DMS 273 treated with DMSO at 0.1 percent for 48 hours (cell line): ENCODE measurements at regions not wholly inside any gene's neighbourhood (a gene's known extent, or its start where the extent isn't known, plus 50 kb on each side); places are given as distances from the start of the nearest gene placed in this dataset.
"Not testable (repeated sequence)": the region's sequence is repeated elsewhere in the genome, so short reads cannot be mapped to it uniquely, and the experiment has no call there.

Experiments
- DNase-seq: peaks from one replicate; lab custom pipeline; 2025; lab: John Stamatoyannopoulos, UW

- DNase-seq = no peak
These were observed 753.3 kb downstream of the SLITRK5 start for GRCh38 chr13:88424463-88424862.

DNA sequence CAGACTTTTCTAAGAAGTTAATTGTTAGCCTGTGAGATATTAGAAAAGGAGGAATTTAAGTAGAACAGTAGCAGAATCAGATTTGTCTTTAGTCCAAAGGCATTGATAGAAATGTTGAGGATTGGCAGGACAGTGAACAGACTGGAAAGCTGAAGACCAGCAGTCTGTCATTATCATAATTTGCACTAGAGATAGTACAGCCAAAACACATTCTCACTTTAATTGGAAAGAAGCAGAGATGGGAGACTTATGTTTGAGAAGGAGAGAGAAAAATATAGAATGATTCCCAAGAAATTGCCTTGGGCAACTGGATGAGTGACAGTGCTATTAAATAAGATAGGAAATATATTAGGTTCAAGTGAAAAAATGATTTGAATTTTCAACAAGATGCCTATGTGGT is 755.5 kb downstream of the SLITRK5 start:
- no peak for DNase-seq

DNA sequence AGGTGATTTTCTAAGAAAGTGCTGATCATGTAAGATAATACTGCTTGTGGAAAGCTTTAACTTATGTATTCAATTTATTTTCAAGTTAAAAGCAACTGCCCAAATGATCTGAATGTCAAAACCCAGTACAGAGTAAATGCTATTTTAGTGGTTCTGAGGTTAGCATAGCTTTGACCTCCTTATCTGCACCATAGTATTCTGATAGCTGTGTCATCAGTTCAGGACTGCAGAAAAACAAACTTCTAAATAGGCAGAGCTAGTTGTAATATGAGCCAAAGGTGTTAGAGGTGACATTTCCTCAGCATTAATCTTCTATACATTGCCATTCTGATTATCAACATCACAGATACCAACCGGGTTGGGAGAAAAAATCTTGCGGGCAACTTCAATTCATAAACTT is 758.7 kb downstream of the SLITRK5 start:
- no peak for DNase-seq

DNA sequence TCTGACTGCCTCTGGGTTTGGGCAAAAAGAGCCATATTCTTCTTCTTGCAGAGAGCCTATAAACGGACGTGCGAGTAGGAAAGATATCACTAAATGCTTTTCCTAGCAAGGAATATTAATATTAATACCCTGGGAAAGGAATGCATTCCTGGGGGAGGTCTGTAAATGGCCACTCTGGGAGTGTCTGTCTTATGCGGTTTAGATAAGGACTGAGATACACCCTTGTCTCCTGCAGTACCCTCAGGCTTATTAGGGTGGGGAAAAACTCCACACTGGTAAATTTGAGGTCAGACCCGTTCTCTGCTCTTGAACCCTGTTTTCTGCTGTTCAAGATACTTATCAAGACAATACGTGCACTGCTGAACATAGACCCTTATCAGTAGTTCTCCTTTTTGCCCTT is 763.8 kb downstream of the SLITRK5 start:
- no peak for DNase-seq

DNA sequence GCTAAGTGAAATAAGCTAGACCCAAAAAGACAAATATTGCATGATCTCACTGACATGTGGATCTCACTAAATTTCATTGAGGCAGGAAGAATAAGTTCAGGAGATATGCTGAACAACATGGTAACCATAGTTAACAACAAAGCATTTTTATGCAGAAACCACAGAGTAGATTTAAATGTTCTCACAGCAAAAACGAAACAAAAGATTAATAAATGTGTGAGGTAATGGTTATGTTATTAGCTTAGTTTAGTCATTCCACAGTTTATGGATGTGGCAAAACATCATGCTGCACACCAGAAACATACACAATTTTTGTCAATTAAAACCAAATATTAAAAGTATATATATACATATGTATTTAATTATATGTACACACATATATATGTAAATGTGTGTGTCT is 765.8 kb downstream of the SLITRK5 start:
- DNase-seq = no peak

GRCh38 chr13:88450515-88450914 is 779.3 kb downstream of the SLITRK5 start:
- DNase-seq = no peak

DNA sequence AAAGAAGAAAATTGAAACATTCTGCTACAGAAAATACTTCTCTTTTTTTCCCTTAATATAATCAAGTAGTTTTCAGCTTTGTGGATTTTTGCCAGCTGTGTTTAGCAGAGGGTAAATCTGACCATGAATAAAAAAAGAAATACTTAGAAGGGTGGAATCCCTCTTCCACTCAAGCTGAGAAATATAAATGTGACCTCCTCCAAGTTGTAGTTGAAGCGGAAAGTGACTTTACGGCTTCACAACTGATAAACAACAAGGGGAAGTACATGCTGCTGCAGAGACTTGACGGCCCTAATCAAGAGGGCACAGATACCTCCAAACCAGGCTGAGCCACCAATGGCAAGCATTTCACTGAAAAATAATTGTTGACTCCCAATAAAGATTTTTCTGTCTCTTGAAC is 785.0 kb downstream of the SLITRK5 start:
- DNase-seq = no peak

GRCh38 chr13:88459331-88459730 is 788.2 kb downstream of the SLITRK5 start:
- DNase-seq = no peak

- no peak for DNase-seq
These were observed 790.3 kb downstream of the SLITRK5 start for GRCh38 chr13:88461272-88462009.

DNA sequence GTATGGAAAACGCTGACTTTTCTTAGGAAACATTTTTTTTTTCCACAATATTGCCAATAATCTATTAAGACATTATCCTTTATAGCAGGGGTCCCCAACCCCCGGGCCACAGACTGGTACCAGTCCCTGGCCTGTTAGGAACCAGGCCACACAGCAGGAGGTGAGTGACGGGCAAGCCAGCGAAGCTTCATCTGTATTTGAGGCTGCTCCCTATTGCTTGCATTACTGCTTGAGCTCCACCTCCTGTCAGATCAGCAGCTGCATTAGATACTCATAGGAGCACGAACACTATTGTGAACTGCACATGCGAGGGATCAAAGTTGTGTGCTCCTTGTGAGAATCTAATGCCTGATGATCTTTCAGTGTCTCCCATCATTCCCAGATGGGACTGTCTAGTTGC is 793.7 kb downstream of the SLITRK5 start:
- no peak for DNase-seq

DNA sequence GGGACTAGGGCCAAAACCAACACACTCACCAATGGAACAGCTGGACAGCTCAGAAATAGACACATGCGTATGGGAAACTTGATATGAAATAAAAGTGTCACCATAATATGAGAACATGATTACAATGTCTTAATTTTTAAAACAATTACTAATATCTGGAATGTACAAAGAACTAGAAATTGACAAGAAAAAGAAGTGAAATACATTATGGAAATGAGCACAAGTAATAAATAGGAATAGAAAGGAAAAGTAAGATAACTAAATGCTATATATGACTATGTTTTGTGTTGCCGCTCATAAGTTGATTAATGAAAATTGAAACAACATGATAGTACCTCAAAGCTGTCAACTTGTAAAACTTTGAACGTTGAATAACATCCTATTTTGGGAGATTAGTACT is 801.1 kb downstream of the SLITRK5 start:
- DNase-seq = no peak

DNA sequence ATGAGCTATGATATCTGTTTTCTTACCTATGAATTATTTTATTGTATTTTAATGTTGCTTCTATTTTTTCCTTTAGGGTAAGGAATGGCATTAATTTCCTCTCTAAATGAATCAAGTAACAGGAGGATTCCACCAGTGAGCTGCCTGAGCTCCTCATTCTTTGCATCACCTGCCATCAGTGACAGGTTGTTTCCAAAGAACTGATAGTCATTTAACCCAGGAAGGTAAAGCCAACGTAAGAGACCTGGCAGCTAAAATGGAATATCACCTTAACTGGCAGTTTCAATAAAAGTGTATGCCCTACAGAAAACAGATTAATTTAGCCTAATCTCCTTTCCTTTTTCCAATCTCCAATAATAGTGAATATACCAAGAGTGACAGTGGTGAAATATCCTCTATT is 812.0 kb downstream of the SLITRK5 start:
- no peak for DNase-seq

DNA sequence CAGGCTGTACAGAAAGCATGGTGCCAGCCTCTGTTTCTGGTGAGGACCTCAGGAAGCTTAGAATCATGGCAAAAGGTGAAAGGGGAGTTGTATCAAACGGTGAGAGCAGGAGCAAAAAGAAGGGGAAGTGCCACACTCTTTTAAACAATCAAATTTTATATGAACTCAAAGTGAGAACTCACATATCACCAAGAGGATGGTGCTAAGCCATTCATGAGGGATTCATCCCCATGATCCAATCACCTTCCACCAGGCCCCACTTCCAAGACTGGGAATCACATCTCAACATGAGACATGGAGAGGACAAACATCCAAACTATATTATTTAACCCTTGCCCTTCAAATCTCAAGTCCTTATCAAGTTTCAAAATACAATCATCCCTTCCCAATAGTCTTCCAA is 836.7 kb downstream of the SLITRK5 start:
- no peak for DNase-seq

DNA sequence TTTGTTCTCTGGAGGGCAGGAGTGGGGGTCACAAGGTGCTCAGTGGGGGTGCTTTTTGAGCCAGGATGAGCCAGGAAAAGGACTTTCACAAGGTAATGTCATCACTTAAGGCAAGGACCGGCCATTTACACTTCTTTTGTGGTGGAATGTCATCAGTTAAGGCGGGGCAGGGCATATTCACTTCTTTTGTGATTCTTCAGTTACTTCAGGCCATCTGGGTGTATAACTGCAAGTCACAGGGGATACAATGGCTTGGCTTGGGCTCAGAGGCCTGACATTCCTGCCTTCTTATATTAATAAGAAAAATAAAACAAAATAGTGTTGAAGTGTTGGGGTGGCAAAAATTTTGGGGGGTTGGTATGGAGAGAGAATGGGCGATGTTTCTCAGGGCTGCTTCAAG is 841.8 kb downstream of the SLITRK5 start:
- not testable (repeated sequence) for DNase-seq

DNA sequence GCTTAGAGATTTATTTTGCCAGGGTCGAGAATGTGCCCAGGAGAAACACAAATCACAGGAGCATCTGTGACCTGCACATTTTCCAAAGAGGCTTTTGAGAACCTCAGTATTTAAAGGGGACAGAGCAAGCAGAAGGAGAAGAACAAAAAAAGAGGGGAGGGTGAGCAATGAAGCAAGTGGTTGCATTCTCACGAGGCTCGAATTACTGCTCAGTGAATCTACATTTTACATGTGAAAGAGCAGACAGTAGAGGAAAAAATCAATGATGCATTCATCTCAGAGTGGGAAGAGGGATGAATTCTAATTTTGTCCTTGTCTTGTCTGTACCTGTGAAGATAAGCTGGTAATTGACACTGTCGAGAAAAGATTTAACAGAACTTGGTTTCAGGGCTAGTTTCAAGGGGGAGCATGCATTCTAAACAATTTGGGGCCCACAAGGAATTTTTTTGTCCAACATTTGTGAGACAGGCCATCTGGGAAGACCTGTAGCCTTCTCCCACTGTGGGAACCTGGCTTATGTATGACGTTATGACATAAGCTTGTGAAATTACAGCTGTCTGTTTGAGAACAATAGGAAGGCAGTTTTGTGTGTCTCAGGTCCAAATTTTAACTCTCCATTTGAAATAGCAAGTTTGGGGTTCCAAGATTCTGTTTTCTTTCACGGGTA is 855.1 kb downstream of the SLITRK5 start:
- DNase-seq = no peak

GRCh38 chr13:88526853-88527215 is 855.7 kb downstream of the SLITRK5 start:
- DNase-seq = no peak

- no peak for DNase-seq
These were observed 870.8 kb downstream of the SLITRK5 start for GRCh38 chr13:88541994-88542393.

- DNase-seq = no peak
These were observed 873.7 kb downstream of the SLITRK5 start for GRCh38 chr13:88544836-88545235.

DNA sequence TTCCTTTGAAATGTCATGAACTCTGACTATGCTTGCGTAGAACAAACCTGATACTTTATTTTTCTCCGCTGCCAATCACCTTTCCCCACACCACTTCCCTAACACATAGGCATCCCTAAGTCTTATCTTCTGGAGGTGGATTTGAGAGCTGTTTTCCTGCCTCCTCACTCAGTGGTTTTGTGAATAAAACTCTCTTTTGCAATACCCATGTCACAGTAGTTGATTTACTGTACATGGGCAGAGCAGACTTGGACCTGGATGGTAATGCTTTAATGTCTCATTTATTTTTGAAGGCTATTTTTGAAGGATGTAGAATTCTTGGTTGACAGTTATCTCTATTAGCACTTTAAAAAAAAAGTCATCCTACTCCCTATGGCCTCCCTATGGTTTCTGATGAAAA is 881.8 kb downstream of the SLITRK5 start:
- no peak for DNase-seq

GRCh38 chr13:88565566-88565965 is 894.4 kb downstream of the SLITRK5 start:
- DNase-seq = no peak

- DNase-seq = no peak
These were observed 914.7 kb downstream of the SLITRK5 start for GRCh38 chr13:88585861-88586260.

DNA sequence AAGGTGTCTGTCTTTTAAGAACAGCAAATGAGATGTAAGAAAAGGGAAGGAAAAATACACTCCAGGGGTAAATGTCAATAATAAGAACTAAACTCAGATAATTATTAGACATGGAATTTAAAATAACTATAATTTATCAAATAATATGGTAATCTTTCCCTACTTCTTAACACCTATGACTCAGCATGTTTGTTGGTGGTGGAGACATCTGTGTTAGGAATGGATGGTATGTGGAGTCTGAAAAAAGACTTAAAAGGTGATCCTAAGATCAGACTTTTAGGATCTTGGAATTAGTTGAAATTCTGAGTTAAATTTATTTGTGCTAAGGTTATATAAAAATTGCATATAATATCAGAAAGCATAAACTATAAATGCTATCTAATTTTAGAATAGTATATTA is 915.1 kb downstream of the SLITRK5 start:
- DNase-seq = no peak

GRCh38 chr13:88590574-88590973 is 919.4 kb downstream of the SLITRK5 start:
- no peak for DNase-seq

DNA sequence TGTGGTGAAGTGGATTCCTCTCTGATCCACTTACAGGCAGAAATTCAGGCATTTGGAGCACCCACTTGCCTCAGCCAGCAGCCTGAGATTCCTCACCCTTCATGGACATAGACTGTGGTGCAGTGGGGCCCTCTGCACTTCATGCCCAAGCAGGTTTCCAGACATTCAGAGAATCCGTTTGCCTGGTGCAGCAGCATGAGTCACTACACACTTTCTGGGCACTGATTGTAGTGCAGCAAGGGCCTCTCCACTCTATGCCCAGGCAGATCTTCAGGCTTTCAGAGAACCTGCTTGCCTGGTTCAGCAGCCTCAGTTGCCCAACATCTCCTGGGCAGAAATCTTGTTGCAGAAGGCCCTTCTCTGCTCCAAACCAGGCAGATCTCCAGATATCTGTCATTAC is 920.9 kb downstream of the SLITRK5 start:
- no peak for DNase-seq
